Left hindlimb (tissue), 1 donor: ENCODE measurements at regions not wholly inside any gene's neighbourhood (a gene's known extent, or its start where the extent isn't known, plus 50 kb on each side); places are given as distances from the start of the nearest gene placed in this dataset.
"Not testable (repeated sequence)": the region's sequence is repeated elsewhere in the genome, so short reads cannot be mapped to it uniquely, and the experiment has no call there.

Experiments used
- DNase-seq: peaks from one replicate; pipeline ENCODE4 v3.0.0-alpha.2; 2018

- not testable (repeated sequence) for DNase-seq
Measured at GRCh38 chr2:138273280-138273679, 228.3 kb upstream of the SPOPL start.

- DNase-seq = no peak
Measured at GRCh38 chr2:138274421-138275291, 226.9 kb upstream of the SPOPL start.

DNA sequence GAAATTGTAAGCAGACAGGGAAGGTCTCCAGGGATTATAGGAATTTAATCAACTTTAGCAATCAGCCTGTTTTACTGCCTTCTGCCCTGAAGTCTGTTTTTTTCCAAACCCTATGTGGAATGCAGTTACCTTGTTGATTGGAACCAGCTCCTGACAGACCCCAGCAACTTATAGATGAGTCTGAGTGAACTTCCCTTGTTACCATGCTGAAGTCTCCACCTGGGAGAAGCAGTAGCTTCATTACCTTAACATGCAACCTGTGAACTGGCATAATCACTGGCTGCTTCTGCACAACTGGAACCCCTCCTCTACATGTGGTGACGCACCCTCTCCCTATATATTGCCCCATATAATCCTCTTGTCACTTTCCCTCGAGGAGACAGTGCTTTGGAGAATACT, 226.3 kb upstream of the SPOPL start:
- DNase-seq = no peak

DNA sequence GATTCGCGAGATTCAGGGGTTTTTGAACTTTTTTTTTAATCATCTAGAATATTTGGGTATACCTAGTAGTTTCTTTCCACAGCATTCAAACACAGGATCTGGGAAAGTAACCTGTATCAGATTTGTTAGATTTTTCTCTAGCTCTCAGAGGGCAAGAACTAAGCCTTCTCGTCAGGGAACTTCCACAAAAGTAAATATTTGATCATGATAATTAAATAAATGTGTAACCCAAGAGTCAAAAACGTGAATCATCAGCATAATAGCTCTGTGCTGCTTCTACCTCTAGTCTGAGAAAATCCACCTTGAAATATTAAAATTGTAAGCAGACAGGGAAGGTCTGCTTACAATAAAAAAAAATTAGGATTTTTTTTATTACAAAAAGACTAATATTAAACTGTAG, 225.7 kb upstream of the SPOPL start:
- no peak for DNase-seq

DNA sequence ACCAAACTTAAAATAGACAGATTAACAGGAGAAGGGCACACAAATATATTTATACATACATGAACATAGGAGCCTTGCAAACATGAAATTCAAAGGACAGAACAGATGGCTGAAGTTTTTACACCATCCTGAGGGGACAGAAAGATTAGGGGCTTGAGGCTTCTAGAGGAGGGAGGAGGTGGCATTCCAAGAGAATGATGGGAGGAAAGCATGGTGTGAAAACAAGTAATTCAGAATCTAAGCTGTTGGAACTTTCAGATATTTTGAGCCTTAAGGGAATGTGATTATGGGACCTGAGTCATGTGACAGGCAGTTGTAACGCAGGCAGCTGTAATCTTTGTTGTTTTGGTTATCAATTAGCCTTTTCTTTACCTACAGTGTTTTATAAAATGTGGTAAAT, 225.2 kb upstream of the SPOPL start:
- no peak for DNase-seq

GRCh38 chr2:138277062-138277461, 224.5 kb upstream of the SPOPL start:
- no peak for DNase-seq

DNA sequence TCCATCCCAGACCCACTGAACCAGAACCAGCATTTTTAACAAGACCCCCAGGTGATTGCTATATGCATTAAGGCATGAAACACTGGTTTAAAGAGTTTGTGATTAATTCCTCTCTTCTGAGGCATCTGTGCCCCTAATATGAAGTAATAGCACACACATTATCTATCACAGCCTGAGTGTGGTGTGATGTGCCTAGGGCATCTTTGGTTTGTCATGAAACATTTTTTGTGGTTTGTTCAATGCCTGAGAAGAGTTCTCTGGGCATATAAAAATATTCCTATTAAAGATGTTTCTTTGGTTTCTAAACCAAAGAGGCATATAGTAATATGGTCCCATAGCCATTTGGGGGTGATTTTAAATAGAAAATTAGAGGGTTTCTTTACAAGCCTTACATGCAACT, 221.7 kb upstream of the SPOPL start:
- DNase-seq = no peak

- DNase-seq = no peak
Measured at GRCh38 chr2:138280999-138281695, 220.4 kb upstream of the SPOPL start.

GRCh38 chr2:138282014-138282672, 219.4 kb upstream of the SPOPL start:
- no peak for DNase-seq

GRCh38 chr2:138291805-138292204, 209.8 kb upstream of the SPOPL start:
- DNase-seq = no peak

GRCh38 chr2:138293045-138293444, 208.5 kb upstream of the SPOPL start:
- DNase-seq = no peak

- DNase-seq = no peak
Measured at GRCh38 chr2:138293549-138293948, 208.0 kb upstream of the SPOPL start.

DNA sequence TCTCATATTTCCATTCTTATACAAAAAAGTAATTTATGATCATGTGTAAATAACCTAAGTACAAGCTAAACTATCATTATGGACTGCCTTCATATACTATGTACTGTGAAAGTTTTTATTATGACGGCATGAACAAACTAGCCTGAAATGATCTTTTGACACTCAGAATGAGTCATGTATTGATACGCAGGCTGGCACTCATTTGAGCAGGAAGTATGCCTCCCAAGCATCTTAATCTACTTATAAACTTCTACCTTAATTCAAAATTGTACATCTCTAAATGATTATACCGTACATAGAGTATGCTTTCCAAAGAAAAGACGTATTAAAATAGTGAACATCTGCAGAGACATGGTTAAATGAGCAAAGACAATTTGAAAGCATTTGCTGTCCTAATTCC, 207.1 kb upstream of the SPOPL start:
- DNase-seq = no peak

DNA sequence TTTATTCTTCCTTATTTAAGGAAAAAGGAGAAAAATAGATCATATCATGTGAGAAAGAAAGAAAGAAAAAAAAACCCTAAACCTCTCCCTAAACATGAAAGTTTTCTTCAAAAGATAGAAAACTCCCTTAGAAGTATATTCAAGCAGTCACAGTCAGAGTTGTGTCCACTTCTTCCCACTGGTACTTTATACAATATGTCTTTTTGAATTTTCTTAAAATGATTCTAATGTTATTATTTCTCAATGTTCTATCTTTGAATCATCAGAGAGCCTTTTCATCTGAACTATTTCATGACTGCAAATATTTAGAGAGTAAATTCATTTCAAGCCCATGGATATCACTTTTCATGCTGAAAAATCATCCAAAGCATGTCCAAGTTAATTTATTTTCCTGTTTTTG, 205.2 kb upstream of the SPOPL start:
- DNase-seq = no peak

GRCh38 chr2:138298120-138298814, 203.3 kb upstream of the SPOPL start:
- no peak for DNase-seq

GRCh38 chr2:138298900-138299299, 202.7 kb upstream of the SPOPL start:
- no peak for DNase-seq

DNA sequence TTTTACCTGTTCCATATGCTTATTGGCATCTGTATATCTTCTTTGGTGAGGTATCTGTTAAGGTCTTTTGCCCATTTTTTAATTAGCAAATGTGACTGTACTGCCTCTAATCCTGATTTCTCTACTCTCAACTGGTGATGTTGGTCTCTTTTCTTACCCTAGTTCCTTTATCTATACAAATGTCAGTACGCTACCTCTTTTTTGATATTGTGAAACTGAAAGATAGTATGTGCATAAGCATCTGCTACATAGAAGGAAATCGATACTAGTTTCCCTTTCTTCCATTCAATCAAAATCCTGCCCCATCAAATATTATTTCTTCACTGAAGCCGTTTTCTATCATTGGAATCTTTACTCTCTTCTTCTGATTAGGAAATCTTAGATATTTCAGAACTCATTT, 194.9 kb upstream of the SPOPL start:
- DNase-seq = no peak

DNA sequence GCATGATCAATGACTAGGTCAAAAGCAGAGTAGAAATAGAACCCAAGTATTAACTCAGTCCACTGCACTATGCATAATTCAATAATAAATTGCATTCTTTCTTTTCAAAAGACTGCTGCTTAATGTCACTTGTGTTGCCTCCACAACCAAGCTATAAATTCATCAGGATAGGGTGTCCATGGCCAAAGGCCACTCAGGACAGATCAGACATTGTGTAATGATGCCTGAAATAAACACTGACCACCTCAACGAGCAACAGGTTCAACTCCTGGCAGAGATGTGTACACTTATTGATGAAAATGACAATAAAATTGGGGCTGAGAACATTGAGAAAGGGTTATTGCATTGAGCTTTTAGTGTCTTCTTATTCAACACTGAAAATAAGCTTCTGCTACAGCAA, 194.5 kb upstream of the SPOPL start:
- no peak for DNase-seq

DNA sequence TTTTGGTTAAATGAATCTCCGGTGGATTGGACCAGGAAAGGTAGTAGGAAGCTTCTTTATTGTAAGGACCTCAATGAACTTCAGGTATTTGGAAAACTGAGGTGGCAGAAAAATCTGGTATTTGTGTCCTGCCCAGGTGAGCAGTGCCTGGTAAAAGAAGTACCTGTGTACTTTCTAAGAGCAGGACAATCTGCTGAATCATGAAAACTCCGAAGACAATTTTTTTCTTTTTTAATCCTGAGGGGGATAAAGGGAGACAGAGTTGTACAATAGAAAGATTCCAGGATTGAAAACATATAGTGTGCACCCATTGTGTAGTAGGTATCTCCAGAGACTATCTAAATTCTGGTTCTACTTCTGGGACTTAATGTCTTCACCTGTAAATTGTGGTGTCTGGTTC, 191.8 kb upstream of the SPOPL start:
- no peak for DNase-seq

- no peak for DNase-seq
Measured at GRCh38 chr2:138312061-138312460, 189.5 kb upstream of the SPOPL start.

- DNase-seq = not testable (repeated sequence)
Measured at GRCh38 chr2:138315619-138316018, 186.0 kb upstream of the SPOPL start.

DNA sequence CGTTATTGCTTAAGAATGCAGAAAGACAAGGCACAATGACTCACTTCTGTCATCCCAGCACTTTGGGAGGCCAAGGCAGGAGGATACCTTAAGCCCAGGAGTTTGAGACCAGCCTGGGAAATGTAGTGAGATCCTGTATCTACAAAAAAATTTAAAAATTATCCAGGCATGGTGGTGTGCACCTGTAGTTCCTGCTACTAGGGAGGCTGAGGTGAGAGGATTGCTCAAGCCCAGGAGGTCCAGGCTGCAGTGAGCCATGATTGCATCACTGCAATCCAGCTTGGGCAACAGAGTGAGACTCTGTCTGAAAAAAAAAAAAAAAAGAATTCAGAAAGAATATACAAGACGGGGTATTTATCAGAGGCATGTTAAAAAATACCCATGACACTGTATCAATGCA, 182.0 kb upstream of the SPOPL start:
- no peak for DNase-seq

DNA sequence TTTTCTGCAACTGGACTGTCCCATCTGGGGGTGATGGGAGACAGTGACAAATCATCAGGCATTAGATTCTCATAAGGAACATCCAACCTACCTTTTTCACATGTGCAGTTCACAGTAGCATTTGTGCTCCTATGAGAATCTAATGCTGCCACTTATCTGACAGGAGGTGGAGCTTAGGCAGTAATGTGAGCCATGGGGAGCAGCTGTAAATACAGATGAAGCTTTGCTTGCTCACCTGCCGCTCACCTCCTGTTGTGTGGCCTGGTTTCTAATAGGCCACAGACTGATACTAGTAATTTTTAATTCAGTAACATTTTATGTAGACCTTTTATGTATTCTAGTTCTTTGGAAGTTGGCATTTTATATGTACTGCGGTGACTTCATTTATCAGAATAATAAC, 180.1 kb upstream of the SPOPL start:
- DNase-seq = no peak
